GM18507 (cell line): ENCODE measurements at regions not wholly inside any gene's neighbourhood (a gene's known extent, or its start where the extent isn't known, plus 50 kb on each side); places are given as distances from the start of the nearest gene placed in this dataset.
"Not testable (repeated sequence)": the region's sequence is repeated elsewhere in the genome, so short reads cannot be mapped to it uniquely, and the experiment has no call there.

Source experiments
- DNase-seq: peaks from one replicate; pipeline ENCODE4 v3.0.0; 2011; ENCODE audit warnings: low read depth; ENCODE audit not compliant: insufficient read length; ENCODE audit errors: extremely low spot score
- FAIRE-seq: peaks from 2 replicates; lab custom pipeline; 2011; peaks lifted over from hg19 to GRCh38; lab: Jason Lieb, UNC

DNA sequence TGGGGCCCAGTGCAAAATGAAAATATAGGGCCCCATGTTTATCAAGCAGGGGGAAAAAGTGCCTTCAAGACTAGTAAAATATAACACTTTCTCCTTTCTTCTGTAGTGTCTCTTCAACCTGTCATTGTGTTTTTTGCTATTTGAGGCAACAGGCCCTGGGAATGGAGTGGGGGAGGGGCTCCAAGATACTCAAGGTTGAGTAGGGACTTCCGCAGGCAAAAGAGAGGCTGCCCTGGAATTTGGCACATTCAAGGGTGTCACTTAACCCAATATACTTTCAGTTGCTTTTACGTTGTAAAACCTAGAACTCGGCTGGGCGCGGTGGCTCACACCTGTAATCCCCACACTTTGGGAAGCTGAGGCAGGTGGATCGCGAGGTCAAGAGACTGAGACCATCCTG is 154.9 kb downstream of the ALDH8A1 start:
- DNase-seq (no peak), FAIRE-seq (no peak)

DNA sequence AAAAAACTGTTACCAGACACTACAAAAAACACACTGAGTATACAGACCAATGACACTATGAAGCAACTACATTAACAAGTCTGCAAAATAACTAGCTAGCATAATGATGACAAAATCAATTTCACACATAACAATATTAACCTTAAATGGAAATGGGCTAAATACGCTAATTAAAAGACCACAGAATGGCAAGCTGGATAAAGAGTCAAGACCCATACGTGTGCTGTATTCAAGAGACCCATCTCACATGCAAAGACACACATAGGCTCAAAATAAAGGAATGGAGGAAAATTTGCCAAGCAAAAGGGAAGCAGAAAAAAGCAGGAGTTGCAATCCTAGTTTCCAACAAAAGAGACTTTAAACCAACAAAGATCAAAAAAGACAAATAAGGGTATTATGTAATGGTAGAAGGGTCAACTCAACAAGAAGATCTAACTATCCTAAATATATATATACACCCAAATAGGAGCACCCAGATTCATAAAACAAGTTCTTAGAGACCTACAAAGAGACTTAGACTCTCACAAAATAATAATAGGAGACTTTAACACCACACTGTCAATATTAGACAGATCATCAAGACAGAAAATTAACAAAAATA is 158.6 kb downstream of the ALDH8A1 start:
- not testable (repeated sequence) for FAIRE-seq, DNase-seq

DNA sequence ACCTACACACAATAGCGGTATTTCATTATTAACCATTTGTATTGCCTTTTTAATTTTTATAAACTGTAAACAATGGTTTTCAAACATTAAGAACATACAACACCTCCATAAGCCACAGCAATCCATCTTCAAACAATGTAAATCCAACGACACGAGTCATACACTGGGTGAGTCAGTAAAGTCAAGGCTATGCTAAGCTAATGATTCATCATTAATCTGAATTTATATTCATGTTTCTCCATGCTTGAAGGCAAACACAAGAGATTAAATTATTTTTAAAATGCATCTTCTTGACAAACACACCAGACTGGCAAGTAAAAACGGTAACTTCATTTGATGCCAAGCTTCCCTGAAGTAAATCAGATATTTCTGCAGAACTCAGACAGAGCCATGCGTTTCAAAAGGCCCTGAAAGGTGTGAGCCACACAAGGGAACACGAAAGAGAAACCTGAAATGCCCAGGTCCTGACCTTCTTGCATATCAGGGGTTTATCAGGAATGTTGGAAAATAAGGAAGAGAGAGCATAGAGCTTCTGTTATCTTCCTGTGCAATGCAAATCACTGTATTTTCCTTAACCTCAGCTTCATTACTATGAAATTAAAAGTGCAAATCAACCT is 162.5 kb downstream of the ALDH8A1 start:
- DNase-seq (no peak), FAIRE-seq (no peak)

DNA sequence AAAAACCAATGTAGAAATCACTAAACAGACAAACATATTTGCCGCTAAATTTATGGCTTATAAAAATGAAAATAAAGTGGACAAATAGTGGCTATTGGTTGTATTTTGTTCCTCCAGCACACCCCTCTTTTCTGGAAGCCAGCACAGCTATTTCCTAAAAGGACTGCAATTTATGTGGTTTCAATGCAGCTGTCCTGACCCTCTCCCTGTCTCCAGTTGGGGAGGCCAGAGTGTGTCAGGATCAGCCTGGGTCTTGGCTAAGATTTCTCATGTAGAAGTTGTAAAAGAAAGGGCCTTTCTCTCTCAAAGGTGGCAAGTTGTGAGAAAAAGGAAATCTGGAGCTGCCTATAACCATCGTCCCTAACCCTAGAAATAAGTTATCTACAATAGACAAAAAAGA is 165.6 kb downstream of the ALDH8A1 start:
- no peak for FAIRE-seq

DNA sequence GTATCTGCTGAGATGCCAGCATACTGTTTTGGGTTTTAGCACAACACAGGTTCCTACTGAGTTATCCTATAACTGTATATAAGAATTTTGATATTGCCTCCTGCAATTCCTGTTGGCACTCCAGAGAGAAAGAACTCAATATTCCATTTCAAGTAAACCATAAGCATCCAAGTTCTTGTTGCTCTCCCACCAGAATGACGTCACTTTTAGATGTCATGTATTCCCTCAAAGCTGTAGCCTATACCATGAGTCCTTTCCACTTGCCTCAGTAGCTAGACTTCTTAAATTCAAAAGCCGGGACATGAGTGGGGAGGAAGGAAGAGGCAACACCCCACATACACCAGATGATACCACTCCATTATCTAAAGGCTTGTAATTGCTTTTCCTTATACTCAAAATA is 171.5 kb downstream of the ALDH8A1 start:
- no peak for DNase-seq
- no peak for FAIRE-seq

More for the DNA sequence above, 165.6 kb downstream of the ALDH8A1 start:
- no peak for DNase-seq

DNA sequence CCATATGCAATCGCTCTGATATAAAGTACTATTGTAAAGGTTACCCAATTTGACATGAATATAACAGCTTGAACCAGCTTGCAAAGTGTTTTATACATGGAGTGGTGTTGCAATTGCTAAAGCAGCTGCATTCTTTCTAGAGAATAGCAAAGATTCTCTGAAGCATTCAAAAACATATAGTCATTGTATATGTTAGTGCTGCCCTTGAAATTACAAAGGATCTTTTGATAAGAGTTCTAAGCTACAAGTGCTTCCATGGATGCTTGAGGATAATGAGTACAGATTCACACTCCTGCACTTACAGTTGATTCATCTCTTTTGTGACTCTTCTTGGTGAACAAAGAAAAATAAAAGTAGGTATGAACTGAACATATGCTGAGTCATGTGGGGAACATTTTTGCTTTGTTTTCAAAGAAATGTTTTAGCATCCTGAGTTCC is 175.7 kb downstream of the ALDH8A1 start:
- DNase-seq (no peak), FAIRE-seq (no peak)

DNA sequence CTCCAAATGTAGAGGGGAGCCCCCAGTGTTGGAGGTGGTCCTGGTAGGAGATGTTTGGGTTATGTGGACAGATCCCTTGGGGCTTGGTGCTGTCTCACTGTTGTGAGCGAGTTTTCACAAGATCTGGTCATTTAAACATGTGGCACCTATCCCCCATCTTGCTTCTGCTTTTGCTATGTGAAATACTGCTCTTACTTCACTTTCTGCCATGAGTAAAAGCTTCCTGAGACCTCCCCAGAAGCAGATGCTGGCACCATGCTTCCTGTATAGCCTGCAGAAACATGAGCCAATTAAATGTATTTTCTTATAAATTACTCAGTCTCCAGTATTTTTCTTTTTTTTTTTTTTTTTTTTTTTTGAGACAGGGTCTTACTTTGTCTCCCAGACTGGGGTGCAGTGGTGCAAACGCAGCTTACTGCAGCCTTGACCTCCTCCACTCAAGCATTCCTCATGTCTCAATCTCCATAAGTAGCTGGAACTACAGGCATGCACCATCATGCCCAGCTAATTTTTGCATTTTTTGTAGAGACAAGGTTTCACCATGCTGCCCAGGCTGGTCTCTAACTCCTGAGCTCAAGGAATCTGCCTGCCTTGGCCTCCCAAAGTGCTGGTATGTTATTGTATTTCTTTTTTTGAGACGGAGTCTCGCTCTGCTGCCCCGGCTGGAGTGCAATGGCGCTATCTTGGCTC is 177.1 kb downstream of the ALDH8A1 start:
- FAIRE-seq (no peak), DNase-seq (no peak)

DNA sequence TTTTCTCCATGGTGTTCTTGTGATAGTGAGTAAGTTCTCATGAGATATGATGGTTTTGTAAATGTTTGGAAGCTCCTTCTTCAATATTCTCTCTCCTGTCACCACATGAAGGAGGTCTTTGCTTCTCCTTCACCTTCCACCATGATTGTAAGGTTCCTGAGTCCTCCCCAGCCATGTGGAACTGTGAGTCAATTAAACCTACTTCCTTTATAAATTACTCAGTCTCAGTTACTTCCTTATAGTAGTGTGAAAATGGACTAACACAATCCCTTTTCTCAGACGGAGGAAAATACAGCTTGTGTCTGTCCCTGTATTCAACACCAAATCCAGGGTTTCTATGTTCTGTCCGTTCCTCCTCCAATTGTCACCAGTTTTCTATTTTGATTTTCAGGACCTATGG is 181.0 kb downstream of the ALDH8A1 start:
- DNase-seq (no peak), FAIRE-seq (no peak)

DNA sequence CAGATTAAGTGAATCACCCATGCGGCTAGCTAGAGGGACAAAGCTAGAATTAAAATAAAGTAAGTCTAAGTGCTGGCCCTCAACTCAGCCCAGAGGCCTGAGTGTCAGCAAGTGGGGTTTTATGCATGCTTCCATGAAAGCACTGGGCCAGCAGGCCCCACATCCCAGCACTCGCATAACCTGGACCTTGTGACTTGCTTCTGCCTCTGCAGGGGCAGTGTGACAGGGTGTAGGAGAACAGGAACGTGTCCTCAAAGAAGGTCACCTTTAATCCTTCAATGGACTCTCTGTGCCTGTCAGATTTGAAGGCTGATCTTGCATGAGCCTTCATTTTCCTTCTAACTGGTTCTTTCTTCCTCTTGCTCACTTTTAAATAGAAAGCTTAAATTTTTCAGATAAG is 183.4 kb downstream of the ALDH8A1 start:
- no peak for DNase-seq
- no peak for FAIRE-seq

DNA sequence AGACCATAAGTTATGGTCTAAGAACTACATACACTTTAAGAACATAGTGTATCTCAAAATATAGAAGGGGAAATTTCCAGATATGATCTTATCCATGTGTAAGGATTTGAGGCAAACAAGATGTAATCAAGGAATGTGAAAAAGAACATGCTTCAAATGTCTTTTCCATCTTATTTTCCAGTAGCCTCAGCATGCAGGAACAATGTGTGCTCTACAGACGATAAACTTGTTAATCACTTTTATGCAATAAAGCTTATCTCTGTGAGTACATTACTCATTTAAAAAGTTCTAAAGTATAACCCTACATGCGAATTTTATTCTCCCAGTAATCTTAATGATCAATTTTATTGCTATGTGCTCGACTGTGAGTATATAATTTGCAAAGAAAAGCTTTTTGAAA is 185.2 kb downstream of the ALDH8A1 start:
- FAIRE-seq (no peak), DNase-seq (no peak)

DNA sequence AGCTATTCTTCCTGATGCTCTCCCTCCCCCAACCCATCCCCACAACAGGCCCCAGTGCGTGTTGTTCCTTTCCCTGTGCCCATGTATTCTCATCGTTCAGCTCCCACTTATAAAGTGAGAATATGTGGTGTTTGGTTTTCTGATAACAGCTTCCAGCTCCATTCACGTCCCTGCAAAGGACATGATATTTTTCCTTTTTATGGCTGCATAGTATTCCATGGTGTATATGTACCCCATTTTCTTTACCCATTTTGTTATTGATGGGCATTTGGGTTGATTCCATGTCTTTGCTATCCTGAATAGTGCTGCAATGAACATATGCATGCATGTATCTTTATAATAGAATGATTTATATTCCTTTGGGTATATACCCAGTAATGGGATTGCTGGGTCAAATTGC is 186.3 kb downstream of the ALDH8A1 start:
- not testable (repeated sequence) for DNase-seq, FAIRE-seq

DNA sequence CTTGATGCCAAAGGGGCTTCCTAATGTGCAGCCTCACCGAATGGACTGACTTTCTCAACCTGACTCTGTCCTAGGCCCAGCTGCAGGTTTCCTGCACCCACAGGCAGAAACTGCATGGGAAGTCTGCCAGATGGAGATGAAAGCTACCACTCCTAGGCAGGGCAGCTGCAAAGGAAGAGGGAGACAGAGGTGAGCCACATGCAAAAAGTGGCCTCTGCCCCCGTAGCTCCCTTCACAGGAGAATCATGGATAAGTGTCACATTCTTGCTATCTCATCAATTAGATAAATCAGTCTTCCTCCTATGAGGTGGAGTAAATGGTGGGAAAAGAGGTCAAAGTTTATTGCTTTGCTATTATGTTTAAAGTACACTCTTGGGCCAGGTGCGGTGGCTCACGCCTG is 191.3 kb downstream of the ALDH8A1 start:
- DNase-seq: no peak
- FAIRE-seq: no peak

DNA sequence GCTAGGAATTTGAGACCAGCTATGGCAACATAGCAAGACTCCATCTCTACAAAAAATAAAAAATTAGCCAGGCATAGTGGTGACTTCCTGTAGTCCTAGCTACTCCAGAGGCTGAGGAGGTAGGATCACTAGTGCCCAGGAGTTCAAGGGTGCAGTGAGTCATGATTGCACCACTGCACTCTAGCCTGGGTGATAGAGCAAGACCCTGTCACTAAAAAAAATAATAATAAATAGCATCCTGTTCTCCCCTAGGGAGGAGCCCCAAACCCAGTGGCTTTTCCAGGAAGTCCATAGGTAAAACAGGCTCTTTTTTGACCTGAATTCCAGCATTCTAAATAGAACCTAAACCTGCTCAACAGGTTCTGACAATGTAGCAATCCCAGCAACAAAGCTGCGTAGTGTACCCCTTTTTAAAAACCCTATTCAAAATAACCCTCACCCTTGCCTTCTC is 192.0 kb downstream of the ALDH8A1 start:
- FAIRE-seq: no peak
- no peak for DNase-seq

DNA sequence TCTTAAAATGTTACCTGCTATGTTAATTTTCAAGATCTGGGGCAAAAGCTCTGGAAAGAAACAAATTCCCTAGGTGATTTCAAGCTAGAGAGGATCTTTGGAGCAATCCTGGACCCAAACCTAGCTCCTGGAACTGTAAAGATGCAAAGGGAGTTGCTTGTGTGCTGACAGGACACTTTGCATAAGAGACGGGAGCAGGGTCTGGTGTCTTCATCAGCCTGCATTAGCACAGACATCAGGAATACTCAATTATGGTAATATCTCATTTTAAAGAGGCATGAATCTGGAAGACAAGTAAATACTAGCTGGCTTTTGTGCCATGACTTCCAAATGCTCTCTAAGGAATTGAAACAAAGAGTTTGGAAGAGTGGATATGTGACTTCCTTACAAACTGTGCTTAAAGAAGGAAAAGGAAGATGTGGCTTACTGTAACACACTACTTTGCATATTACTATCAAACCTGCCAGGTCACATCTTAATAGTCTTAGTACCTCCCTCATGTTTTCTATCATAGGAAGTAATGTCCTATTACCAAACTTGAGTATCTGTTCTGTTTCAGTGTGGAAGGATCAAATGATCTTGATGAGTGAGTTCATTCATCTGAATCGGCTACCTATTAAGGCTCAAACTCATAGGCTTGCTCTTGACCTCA is 193.4 kb downstream of the ALDH8A1 start:
- no peak for DNase-seq
- no peak for FAIRE-seq

DNA sequence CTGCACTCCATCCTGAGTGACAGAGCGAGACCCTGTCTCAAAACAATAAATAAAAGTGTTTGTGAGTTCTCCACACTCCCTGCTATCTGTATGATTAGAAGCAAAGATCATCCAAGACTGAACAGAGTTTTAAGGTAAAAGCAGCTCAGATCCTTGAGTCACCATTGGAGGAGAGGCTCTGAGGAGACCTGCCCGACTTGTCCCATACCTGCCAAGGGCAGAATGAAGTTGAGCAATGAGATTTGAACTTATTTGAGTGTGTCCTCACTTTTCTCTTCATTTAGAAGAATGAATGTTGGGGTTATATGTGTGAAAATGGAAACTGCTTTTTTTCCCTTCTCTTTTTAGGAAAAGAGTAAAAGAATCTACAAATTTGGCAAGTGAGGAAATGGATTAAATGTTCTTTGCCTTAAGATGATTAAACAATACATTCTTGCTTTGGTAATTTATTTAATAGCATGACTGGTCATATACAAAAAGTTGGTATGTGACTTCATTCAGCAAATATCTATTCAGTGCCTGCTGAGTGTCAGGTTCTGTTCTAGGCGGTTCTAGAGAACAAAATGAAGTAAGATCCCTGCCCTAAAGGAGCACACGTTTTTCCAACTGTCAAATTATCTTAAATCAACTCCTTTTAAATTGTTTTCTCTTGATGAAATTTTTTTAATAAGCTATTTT is 195.7 kb downstream of the ALDH8A1 start:
- FAIRE-seq (no peak), DNase-seq (no peak)

DNA sequence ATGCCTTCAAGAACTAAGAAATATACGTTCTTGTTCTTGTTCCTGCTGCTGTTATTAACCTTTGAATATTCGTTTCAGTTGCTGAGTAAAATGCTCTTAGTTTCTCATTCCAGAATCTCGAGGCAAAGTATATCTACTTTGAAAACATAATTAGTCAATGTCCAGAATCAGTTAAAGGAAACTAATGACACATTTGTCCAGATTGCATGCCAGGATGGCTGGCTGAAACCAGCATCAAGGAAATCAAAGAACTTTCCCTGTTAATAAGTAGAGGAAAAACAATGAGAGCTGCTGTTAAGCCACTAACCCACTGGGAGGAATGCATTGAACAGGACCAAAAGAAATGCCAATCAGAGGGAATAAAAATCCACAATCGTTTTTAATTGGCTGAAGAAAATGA is 196.9 kb downstream of the ALDH8A1 start:
- no peak for DNase-seq

DNA sequence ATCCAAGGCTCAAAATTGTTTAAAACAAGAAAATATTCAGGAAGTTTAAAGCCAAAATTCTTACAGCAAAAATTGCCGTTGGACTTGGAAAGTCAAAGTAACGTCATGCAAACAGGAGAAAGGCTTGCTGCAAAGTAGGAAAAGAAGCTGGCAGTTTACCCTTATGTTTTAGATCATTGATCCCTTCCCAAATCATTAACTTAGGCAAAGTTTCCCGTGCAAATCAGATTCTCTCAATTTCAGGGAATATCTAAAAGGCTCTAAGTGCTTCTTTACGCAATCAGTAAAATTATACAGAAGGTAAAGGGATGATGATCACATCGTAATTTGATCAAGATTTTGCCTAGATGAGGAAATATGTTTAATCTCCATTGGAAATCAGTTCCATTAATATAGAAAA is 197.5 kb downstream of the ALDH8A1 start:
- DNase-seq (no peak), FAIRE-seq (no peak)

More for the DNA sequence above, 196.9 kb downstream of the ALDH8A1 start:
- FAIRE-seq: no peak

DNA sequence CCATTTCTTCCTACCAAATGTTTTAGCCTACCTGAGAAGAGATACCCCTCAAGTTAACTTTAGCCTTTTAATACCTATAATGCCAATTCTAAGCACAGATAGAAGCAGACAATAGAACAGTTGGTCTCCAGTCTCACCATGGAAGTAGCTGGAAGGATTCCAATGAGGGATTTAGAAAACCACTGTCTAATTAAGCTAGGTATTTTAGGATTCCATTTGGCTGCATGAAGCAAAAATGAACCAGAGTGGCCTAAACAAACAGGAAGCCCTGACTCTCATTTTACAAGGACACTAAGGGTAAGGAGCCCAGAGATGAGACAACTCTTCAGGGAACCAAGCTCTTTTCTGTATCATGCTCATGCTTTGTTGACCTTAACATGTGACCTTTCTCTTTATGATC is 199.2 kb downstream of the ALDH8A1 start:
- no peak for FAIRE-seq
- no peak for DNase-seq

DNA sequence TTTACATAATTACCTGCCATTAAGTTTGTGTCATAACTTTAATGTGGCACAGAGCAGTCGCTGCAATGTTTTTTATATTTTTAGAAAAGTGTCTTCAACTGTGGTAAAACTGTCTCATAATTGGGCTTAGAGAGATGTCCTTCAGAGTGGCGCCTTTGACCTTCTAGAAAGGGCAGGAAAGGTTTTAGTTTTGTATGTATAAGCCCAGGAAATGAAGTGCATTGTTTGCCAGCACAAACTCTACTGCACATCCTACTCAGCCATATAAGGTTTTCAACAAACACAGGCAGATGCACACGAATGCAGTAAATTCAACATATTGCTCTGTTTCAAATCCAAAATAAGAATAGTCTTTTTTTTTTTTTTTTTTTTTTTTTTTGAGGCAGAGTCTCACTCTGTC is 201.4 kb downstream of the ALDH8A1 start:
- FAIRE-seq: no peak
- no peak for DNase-seq

DNA sequence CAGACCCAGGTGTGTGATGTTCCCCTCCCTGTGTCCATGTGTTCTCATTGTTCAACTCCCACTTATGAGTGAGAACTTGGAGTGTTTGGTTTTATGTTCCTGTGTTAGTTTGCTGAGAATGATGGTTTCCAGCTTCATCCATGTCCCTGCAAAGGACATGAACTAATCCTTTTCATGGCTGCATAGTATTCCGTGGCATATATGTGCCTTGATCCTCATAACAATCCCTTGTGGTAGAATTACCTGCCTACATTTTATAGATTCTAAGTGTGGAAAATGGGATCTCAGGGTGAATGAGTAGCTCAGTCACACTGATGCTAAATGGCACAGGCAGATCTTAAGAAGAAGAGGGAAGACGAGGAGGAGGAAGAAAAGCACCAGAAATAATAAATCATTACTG is 202.7 kb downstream of the ALDH8A1 start:
- not testable (repeated sequence) for FAIRE-seq, DNase-seq
